PC-9 (cell line): ENCODE measurements at regions not wholly inside any gene's neighbourhood (a gene's known extent, or its start where the extent isn't known, plus 50 kb on each side); places are given as distances from the start of the nearest gene placed in this dataset.

Source experiments
- EZH2 ChIP-seq: fragments of 200-600 bp; sonication (generic); IDR thresholded peaks from 2 replicates; pipeline ENCODE4 v1.8.0; 2017; ENCODE audit warnings: antibody characterized with exemption, low read depth
- TF ChIP-seq, protein P1 (sequence below): fragments of 200-600 bp; sonication (generic); conservative IDR thresholded peaks from 2 replicates; pipeline ENCODE4 v1.6.1; 2017; ENCODE audit warnings: mixed run types, antibody characterized with exemption, mild to moderate bottlenecking, moderate library complexity

DNA sequence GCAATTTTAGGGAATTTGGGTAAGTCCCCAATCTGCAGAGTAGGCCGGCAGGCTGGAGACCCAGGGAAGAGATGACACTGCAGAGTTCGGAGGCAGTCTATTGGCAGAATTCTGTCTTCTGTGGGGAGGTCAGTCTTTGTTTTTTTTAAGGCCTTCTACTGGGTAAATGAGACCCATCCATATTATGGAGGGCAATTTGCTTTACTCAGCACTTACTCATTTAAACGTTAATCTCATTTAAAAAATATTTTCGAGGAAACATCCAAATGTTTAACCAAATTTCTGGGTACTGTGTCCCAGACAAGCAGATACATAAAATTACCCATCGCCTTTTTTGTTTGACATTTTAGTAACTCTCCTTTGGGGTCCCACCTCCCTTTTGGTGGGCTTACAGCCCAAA, 139.5 kb downstream of the IRS1 start:
- TF ChIP-seq, protein P1, sequence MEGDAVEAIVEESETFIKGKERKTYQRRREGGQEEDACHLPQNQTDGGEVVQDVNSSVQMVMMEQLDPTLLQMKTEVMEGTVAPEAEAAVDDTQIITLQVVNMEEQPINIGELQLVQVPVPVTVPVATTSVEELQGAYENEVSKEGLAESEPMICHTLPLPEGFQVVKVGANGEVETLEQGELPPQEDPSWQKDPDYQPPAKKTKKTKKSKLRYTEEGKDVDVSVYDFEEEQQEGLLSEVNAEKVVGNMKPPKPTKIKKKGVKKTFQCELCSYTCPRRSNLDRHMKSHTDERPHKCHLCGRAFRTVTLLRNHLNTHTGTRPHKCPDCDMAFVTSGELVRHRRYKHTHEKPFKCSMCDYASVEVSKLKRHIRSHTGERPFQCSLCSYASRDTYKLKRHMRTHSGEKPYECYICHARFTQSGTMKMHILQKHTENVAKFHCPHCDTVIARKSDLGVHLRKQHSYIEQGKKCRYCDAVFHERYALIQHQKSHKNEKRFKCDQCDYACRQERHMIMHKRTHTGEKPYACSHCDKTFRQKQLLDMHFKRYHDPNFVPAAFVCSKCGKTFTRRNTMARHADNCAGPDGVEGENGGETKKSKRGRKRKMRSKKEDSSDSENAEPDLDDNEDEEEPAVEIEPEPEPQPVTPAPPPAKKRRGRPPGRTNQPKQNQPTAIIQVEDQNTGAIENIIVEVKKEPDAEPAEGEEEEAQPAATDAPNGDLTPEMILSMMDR = no peak
- TF ChIP-seq EZH2 = no peak
